ACHN (cell line): ENCODE measurements at regions not wholly inside any gene's neighbourhood (a gene's known extent, or its start where the extent isn't known, plus 50 kb on each side); places are given as distances from the start of the nearest gene placed in this dataset.
"Not testable (repeated sequence)": the region's sequence is repeated elsewhere in the genome, so short reads cannot be mapped to it uniquely, and the experiment has no call there.

Source experiments
- DNase-seq: peaks from one replicate; pipeline ENCODE4 v3.0.0-alpha.2; 2015
- in situ Hi-C: cut with HindIII; loops from 2 replicates; pipeline ENCODE4 v1.10.0; 2017; ENCODE audit warnings: low sequenced_read_pairs, low pct_ligation_motif_present, low pct_unique_long_range_greater_than_20kb

- in situ Hi-C loops, result no loop called here
- no peak for DNase-seq
These were observed 292.4 kb upstream of the SOX14 start for GRCh38 chr3:137471558-137472204.

GRCh38 chr3:137477614-137478013, 286.5 kb upstream of the SOX14 start:
- in situ Hi-C loops, result no loop called here
- no peak for DNase-seq

GRCh38 chr3:137509354-137510045, 254.6 kb upstream of the SOX14 start:
- in situ Hi-C loops, result no loop called here
- no peak for DNase-seq

- DNase-seq, result no peak
- in situ Hi-C loops, result no loop called here
These were observed 252.5 kb upstream of the SOX14 start for GRCh38 chr3:137511655-137512054.

DNA sequence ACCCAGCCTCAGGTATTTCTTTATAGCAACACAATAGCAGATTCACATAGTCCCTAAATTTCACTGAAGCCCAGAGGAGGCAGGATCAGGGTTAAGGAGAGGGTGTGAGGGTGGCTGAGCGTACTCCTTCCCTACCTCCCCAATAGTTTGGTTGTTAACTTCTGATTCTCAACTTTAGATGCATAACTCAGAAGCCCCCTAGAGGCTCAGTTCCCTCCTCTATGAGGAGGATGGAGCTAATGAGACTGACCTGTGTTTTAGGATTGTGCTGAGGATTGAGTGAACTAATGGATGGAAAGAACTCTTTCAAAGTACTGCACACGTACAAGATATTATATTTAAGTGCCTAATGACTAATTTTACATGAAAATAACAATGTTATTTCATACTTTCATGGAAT, 249.3 kb upstream of the SOX14 start:
- in situ Hi-C loops, result no loop called here
- DNase-seq, result no peak

DNA sequence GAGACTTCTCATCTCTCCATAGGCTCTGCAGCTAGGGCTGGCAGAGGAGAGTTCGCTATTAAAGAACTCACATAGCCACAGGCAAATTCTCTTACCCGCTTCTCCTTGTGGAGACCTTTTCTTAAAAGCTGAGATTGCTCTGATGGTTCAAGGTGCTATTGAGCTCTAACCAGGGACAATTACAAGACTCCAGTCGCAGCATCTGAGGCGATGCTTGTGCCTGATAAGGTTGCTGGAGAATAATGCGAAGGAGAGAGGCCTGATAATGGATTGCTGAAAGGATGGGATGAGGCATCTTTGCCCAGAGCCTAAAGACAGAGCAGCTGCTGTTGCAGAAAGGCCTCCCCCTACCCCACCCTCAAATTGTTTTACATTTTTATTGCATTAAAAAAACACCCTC, 244.5 kb upstream of the SOX14 start:
- in situ Hi-C loops, result no loop called here
- DNase-seq, result no peak

- no peak for DNase-seq
- in situ Hi-C loops, result no loop called here
These were observed 239.4 kb upstream of the SOX14 start for GRCh38 chr3:137524751-137525150.

DNA sequence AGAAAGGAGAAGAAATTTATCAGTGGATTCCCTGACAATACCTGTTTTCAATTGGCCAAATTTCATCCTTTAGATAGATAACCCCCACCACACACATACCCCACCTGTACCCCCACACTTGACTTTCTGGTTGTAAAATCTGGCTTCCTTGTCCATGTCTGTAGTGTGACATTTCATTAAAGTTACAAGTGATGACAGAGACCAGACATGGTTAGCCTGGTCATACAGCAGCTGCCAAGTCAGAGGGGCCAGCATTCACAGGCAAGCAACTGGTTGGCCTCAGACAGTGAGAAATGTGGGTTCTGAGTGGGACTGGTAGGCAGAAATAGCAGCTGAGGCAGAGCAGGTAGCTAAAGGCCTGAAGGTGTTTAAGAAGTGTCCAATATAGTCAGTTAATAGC, 238.6 kb upstream of the SOX14 start:
- no peak for DNase-seq
- in situ Hi-C loops, result no loop called here

DNA sequence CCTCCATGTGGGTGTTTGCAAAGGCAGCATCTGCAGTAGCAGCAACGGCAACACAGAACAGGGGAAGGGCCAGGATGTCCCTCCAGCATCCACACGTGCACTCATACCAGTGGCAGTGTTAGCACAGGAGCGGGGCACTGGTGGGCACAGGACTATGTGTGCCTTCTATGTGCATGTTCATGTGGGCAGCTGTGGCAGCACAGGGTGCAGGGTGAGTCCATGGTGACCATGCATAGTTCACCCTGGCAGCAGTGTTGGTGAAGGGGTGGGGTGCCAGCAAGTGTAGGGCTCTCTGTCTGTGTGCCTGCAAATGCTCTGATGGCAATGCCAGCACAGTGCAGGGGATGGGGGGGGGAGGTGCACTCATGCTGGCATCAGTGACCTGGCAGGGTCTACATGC, 222.1 kb upstream of the SOX14 start:
- DNase-seq, result no peak
- in situ Hi-C loops, result no loop called here

GRCh38 chr3:137554242-137554641, 209.9 kb upstream of the SOX14 start:
- in situ Hi-C loops, result no loop called here
- no peak for DNase-seq

DNA sequence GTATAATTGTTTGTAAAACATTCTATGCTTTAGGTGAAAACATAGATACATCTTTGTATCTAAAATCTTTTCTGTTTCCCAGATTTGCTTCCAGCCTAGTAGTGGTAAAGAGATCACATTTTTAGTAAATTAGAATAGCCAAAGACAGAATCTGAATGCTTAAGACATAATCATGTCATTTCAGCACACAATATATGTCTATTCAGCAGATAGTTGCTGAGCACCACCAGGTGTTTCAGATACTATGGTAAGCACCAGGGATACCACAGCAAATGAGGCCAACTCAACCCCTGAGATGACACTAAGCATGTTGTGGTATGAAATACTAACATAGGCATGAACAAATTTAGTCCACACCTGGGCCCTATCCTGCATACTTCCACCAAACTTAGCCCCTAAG, 195.2 kb upstream of the SOX14 start:
- in situ Hi-C loops, result no loop called here
- no peak for DNase-seq

- DNase-seq, result no peak
- in situ Hi-C loops, result no loop called here
These were observed 191.2 kb upstream of the SOX14 start for GRCh38 chr3:137572931-137573330.

DNA sequence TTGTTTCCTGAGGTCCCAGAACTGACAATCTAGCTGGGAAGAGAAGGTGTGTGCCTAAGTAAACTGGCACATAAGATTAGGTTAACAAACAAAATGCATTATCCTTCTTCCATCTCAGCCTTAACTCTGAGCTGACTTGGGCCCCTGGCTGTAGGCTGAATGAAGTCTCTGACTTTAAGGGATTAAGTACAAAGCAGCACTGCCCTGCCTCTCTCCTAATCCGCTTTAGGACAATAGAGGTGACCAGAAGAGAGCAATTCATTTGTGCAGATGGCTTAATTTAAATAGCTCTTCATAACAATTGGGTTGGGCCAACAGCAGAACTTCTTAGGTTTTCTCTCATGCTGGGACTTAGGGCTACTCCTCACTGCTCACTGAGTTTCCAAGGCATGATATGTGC, 181.6 kb upstream of the SOX14 start:
- no peak for DNase-seq
- in situ Hi-C loops, result no loop called here

- no peak for DNase-seq
- in situ Hi-C loops, result no loop called here
These were observed 180.9 kb upstream of the SOX14 start for GRCh38 chr3:137583256-137583655.

DNA sequence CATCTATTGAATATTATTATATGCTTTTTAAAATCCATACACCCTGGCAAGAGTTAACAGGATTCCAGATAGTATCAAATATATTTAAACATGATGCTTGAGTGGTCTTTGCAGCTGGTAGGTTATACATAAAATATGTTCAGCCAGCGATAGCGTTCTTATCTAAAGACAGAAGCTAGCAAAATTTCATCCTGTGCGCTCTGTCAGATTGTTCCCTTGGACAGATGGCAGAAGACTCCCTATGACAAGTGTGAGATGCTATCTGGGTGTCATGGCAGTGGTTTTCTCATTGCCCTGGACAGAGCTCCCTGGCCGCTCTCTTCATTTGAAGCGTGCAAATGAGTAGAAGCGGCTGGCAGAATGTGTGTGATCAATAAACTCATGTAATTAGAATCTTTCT, 175.2 kb upstream of the SOX14 start:
- no peak for DNase-seq
- in situ Hi-C loops, result no loop called here

GRCh38 chr3:137595415-137595814, 168.7 kb upstream of the SOX14 start:
- in situ Hi-C loops, DNase-seq: not testable (repeated sequence)

DNA sequence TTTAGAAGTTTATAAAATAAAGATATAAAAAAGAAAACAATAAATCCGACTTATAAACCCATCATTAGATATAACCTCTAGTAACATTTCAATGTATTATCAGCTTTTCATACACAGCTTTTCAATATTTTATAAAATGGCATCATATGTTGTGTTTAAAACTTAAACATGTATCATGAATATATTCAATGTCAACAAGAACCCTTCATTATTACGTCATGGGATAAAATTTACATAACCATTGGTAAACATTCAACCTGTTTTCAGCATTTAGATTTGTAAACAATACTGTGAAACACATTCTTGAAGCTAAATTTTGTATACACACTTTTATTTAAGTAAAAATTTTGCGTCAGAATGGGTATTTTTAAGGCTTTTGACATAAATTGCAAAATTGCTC, 153.4 kb upstream of the SOX14 start:
- in situ Hi-C loops, result no loop called here
- DNase-seq, result no peak

DNA sequence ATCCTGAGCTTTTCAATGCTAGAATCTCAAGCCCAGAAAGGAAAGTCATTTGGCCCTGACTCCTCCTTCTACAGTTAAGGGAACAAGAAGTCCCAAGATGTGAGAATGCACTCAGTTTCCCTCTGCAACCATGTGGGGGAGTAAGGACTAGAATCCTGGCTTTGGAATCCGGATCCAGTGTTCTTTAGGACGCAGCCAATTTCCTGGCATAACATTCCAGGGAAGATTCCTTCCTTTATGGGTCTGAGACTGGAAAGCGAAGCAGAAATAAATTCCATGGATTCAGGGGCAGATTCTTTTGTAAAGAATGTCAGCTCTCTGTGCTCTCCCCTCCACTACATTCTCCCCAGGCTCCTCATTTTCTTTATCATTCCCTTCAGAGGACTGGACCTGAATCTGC, 151.8 kb upstream of the SOX14 start:
- in situ Hi-C loops, result no loop called here
- DNase-seq, result no peak

DNA sequence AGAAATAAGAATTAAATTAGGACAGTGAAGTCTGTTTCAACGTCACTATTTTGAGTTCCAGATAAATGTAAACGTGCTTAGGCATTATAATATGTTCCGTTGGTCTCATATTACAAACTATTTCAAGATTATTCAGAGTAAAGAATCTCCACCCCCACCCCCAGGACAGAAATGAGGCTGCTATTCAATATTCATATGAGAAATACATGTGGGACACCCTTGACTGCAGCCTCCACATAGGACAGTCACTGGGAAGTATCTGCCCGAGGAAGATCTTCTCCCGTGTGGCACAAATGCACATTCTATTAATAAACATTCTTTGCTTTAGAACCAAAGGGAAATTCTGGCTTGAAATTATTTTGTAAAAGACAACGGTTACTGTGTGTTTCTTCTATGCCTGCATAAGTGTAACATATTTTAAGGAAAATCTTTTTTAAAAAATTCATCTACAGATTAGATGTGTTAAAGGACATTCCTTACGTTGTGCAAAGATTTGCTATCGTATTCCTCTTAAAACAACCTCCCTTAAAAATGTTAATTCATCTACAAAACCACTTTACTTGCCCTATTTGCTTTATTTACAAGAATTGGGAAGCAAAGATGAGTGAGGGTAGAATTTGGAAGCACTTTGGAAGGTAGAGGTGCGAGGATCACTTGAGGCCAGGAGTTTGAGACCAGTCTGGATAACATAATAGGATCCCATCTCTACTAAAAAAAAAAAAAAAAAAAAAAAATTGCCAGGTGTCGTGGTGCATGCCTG, 148.3 kb upstream of the SOX14 start:
- no peak for DNase-seq
- in situ Hi-C loops, result no loop called here
